Muscle of back (tissue), 3 donors: ENCODE measurements at regions not wholly inside any gene's neighbourhood (a gene's known extent, or its start where the extent isn't known, plus 50 kb on each side); places are given as distances from the start of the nearest gene placed in this dataset.
"Not testable (repeated sequence)": the region's sequence is repeated elsewhere in the genome, so short reads cannot be mapped to it uniquely, and the experiment has no call there.

Experiments
- DNase-seq, 3 donors: peaks; one replicate each; pipeline versions ENCODE4 v3.0.0 to v3.0.0-alpha.2; 2013

- DNase-seq: peak in 2 of 3 donors; percentile 32 to 58
These were observed 148.7 kb downstream of the SOX4 start for GRCh38 chr6:21742238-21742660.

- no peak for DNase-seq
These were observed 150.8 kb downstream of the SOX4 start for GRCh38 chr6:21744331-21744730.

- no peak for DNase-seq
These were observed 152.2 kb downstream of the SOX4 start for GRCh38 chr6:21745543-21746337.

- no peak for DNase-seq
These were observed 153.9 kb downstream of the SOX4 start for GRCh38 chr6:21747441-21747840.

- DNase-seq: no peak
These were observed 154.9 kb downstream of the SOX4 start for GRCh38 chr6:21748343-21749056.

- DNase-seq: no peak
These were observed 156.2 kb downstream of the SOX4 start for GRCh38 chr6:21749754-21750153.

- no peak for DNase-seq
These were observed 157.0 kb downstream of the SOX4 start for GRCh38 chr6:21750575-21750974.

- no peak for DNase-seq
These were observed 158.1 kb downstream of the SOX4 start for GRCh38 chr6:21751608-21752007.

- no peak for DNase-seq
These were observed 158.7 kb downstream of the SOX4 start for GRCh38 chr6:21752054-21752811.

- no peak for DNase-seq
These were observed 159.9 kb downstream of the SOX4 start for GRCh38 chr6:21753241-21754108.

GRCh38 chr6:21754891-21755290, 161.3 kb downstream of the SOX4 start:
- DNase-seq: no peak

GRCh38 chr6:21756487-21756886, 162.9 kb downstream of the SOX4 start:
- DNase-seq: no peak

GRCh38 chr6:21757392-21757791, 163.8 kb downstream of the SOX4 start:
- not testable (repeated sequence) for DNase-seq

- no peak for DNase-seq
These were observed 166.2 kb downstream of the SOX4 start for GRCh38 chr6:21759721-21760120.

GRCh38 chr6:21761053-21761730, 167.6 kb downstream of the SOX4 start:
- DNase-seq: not testable (repeated sequence)

GRCh38 chr6:21764989-21765388, 171.4 kb downstream of the SOX4 start:
- no peak for DNase-seq

GRCh38 chr6:21767891-21768648, 174.5 kb downstream of the SOX4 start:
- peak in 1 of 3 donors; percentile 38 for DNase-seq

- peak; percentile 71 to 90 (median 89) for DNase-seq
These were observed 175.9 kb downstream of the SOX4 start for GRCh38 chr6:21769405-21769861.

GRCh38 chr6:21769968-21770367, 176.4 kb downstream of the SOX4 start:
- no peak for DNase-seq
